K562 (cell line): ENCODE measurements at regions not wholly inside any gene's neighbourhood (a gene's known extent, or its start where the extent isn't known, plus 50 kb on each side); places are given as distances from the start of the nearest gene placed in this dataset.

Experiments used
- BRF1 ChIP-seq: IDR thresholded peaks from 3 replicates; pipeline ENCODE4 v1.6.1; 2011; ENCODE audit warnings: borderline replicate concordance, mild to moderate bottlenecking; ENCODE audit not compliant: insufficient read length; ENCODE audit errors: extremely low read depth
- CBX5 ChIP-seq: IDR thresholded peaks from 2 replicates; pipeline ENCODE4 v1.6.1; 2014; ENCODE audit warnings: low read depth, borderline replicate concordance
- DEAF1 ChIP-seq: fragments of 450-650 bp; formaldehyde crosslinking; IDR thresholded peaks from 2 replicates; pipeline ENCODE4 v1.4.0; 2020; ENCODE audit warnings: mild to moderate bottlenecking, moderate library complexity
- HCFC1 ChIP-seq: IDR thresholded peaks from 2 replicates; pipeline ENCODE4 v1.6.1; 2012; ENCODE audit warnings: low read depth, low read length, improper control_type of control experiment
- L3MBTL2 ChIP-seq: fragments of 450-650 bp; IDR thresholded peaks from 2 replicates; pipeline ENCODE4 v1.6.1; 2016; ENCODE audit warnings: mild to moderate bottlenecking, moderate library complexity
- PRPF4 ChIP-seq: fragments of 200-400 bp; formaldehyde crosslinking; IDR thresholded peaks from one replicate; pipeline ENCODE4 v1.6.1; 2017; ENCODE audit warnings: low read length, low read depth, mild to moderate bottlenecking; ENCODE audit not compliant: insufficient read depth, poor library complexity, severe bottlenecking
- RBFOX2 ChIP-seq: fragments of 200-400 bp; formaldehyde crosslinking; IDR thresholded peaks from 2 replicates; pipeline ENCODE4 v1.6.1; 2017; ENCODE audit warnings: low read depth, mild to moderate bottlenecking, low read length, moderate library complexity
- RBM39 ChIP-seq: fragments of 200-400 bp; formaldehyde crosslinking; optimal IDR thresholded peaks from 2 replicates; pipeline ENCODE3; 2018; ENCODE audit warnings: low read depth, low read length
- RHOXF2B ChIP-seq: fragments of 250-450 bp; sonication (Bioruptor Pico); conservative IDR thresholded peaks from 2 replicates; pipeline ENCODE4 v1.5.1; 2021
- SMAD1 ChIP-seq: fragments of 150-350 bp; IDR thresholded peaks from 2 replicates; pipeline ENCODE4 v1.6.1; 2014; ENCODE audit warnings: low read length, low read depth; ENCODE audit not compliant: partially characterized antibody
- ZNF165 ChIP-seq: fragments of 250-450 bp; sonication (Bioruptor Pico); IDR thresholded peaks from 2 replicates; pipeline ENCODE4 v1.4.0; 2020; ENCODE audit warnings: borderline replicate concordance
- ZNF239 ChIP-seq: fragments of 250-450 bp; sonication (Bioruptor Pico); IDR thresholded peaks from 2 replicates; pipeline ENCODE4 v1.4.0; 2020; ENCODE audit warnings: mild to moderate bottlenecking
- TF ChIP-seq, protein P1 (sequence below): fragments of 450-650 bp; IDR thresholded peaks from 2 replicates; pipeline ENCODE4 v1.6.1; 2017; ENCODE audit warnings: antibody characterized with exemption, mild to moderate bottlenecking
- TF ChIP-seq, protein P2 (sequence below): sonication (generic); formaldehyde crosslinking; IDR thresholded peaks from 2 replicates; pipeline ENCODE4 v1.8.0; 2022; ENCODE audit warnings: mild to moderate bottlenecking, missing genetic modification reagents, borderline replicate concordance
- TF ChIP-seq, protein P3 (sequence below): fragments of 450-650 bp; IDR thresholded peaks from 2 replicates; pipeline ENCODE4 v1.6.1; 2016; ENCODE audit warnings: antibody characterized with exemption

GRCh38 chr4:153937289-153937688, 148.4 kb upstream of the SFRP2 start (continued):
- TF ChIP-seq, protein P1, sequence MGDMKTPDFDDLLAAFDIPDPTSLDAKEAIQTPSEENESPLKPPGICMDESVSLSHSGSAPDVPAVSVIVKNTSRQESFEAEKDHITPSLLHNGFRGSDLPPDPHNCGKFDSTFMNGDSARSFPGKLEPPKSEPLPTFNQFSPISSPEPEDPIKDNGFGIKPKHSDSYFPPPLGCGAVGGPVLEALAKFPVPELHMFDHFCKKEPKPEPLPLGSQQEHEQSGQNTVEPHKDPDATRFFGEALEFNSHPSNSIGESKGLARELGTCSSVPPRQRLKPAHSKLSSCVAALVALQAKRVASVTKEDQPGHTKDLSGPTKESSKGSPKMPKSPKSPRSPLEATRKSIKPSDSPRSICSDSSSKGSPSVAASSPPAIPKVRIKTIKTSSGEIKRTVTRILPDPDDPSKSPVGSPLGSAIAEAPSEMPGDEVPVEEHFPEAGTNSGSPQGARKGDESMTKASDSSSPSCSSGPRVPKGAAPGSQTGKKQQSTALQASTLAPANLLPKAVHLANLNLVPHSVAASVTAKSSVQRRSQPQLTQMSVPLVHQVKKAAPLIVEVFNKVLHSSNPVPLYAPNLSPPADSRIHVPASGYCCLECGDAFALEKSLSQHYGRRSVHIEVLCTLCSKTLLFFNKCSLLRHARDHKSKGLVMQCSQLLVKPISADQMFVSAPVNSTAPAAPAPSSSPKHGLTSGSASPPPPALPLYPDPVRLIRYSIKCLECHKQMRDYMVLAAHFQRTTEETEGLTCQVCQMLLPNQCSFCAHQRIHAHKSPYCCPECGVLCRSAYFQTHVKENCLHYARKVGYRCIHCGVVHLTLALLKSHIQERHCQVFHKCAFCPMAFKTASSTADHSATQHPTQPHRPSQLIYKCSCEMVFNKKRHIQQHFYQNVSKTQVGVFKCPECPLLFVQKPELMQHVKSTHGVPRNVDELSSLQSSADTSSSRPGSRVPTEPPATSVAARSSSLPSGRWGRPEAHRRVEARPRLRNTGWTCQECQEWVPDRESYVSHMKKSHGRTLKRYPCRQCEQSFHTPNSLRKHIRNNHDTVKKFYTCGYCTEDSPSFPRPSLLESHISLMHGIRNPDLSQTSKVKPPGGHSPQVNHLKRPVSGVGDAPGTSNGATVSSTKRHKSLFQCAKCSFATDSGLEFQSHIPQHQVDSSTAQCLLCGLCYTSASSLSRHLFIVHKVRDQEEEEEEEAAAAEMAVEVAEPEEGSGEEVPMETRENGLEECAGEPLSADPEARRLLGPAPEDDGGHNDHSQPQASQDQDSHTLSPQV, result no peak
- TF ChIP-seq, protein P2, sequence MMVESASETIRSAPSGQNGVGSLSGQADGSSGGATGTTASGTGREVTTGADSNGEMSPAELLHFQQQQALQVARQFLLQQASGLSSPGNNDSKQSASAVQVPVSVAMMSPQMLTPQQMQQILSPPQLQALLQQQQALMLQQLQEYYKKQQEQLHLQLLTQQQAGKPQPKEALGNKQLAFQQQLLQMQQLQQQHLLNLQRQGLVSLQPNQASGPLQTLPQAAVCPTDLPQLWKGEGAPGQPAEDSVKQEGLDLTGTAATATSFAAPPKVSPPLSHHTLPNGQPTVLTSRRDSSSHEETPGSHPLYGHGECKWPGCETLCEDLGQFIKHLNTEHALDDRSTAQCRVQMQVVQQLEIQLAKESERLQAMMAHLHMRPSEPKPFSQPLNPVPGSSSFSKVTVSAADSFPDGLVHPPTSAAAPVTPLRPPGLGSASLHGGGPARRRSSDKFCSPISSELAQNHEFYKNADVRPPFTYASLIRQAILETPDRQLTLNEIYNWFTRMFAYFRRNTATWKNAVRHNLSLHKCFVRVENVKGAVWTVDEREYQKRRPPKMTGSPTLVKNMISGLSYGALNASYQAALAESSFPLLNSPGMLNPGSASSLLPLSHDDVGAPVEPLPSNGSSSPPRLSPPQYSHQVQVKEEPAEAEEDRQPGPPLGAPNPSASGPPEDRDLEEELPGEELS (CRISPR knock-in tag), result no peak
- TF ChIP-seq RBFOX2 (no peak), SMAD1 (no peak), RHOXF2B (CRISPR knock-in tag) (no peak), CBX5 (no peak), PRPF4 (no peak), BRF1 (no peak), ZNF165 (no peak), DEAF1 (no peak), L3MBTL2 (no peak), ZNF239 (no peak), RBM39 (no peak), HCFC1 (no peak)
- TF ChIP-seq, protein P3, sequence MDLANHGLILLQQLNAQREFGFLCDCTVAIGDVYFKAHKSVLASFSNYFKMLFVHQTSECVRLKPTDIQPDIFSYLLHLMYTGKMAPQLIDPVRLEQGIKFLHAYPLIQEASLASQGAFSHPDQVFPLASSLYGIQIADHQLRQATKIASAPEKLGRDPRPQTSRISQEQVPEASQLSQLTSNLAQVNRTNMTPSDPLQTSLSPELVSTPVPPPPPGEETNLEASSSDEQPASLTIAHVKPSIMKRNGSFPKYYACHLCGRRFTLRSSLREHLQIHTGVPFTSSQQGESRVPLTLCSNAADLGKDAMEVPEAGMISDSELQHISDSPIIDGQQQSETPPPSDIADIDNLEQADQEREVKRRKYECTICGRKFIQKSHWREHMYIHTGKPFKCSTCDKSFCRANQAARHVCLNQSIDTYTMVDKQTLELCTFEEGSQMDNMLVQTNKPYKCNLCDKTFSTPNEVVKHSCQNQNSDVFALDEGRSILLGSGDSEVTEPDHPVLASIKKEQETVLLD, result no peak
